GM12878 (cell line): ENCODE measurements at regions not wholly inside any gene's neighbourhood (a gene's known extent, or its start where the extent isn't known, plus 50 kb on each side); places are given as distances from the start of the nearest gene placed in this dataset.

Source experiments
- CBFB ChIP-seq: IDR thresholded peaks from 2 replicates; pipeline ENCODE4 v1.6.1; 2016; ENCODE audit warnings: antibody characterized with exemption, low read depth
- DPF2 ChIP-seq: fragments of 450-650 bp; IDR thresholded peaks from 2 replicates; pipeline ENCODE4 v1.6.1; 2017; ENCODE audit warnings: mild to moderate bottlenecking
- EZH2 ChIP-seq: IDR thresholded peaks from 2 replicates; pipeline ENCODE4 v1.6.1; 2012; ENCODE audit warnings: low read depth, mild to moderate bottlenecking, control low read depth, inconsistent platforms, low read length, borderline replicate concordance; ENCODE audit not compliant: control insufficient read depth
- FOXM1 ChIP-seq: IDR thresholded peaks from 2 replicates; pipeline ENCODE4 v1.6.1; 2012; ENCODE audit warnings: low read depth, mild to moderate bottlenecking, inconsistent platforms, low read length, moderate library complexity

DNA sequence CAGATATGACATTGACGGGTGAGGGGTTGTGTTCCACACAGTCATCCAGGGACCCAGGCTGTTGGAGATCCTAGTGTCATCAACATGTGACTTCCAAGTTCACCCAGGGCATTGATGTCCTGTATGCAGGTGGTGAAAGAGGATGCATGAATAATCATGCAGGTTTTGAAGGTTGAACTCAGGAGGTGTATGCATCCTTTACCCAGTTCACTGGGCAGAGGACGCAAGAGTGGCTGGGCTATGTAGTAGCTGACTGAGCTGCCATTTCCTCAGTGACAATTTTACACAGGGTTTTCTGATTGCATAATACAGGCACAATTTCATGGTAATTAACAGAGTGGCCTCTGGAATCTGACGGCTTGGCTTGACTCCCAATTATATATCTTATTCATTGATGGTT lies 323.0 kb downstream of the HS3ST1 start:
- TF ChIP-seq CBFB (no peak), FOXM1 (no peak), EZH2 (no peak), DPF2 (no peak)
